ENCODE measurements at regions not wholly inside any gene's neighbourhood (a gene's known extent, or its start where the extent isn't known, plus 50 kb on each side); places are given as distances from the start of the nearest gene placed in this dataset.

GRCh38 chr12:87596134-87596533 lies 433.1 kb downstream of the C12orf50 start:
- TF ChIP-seq, protein P1, sequence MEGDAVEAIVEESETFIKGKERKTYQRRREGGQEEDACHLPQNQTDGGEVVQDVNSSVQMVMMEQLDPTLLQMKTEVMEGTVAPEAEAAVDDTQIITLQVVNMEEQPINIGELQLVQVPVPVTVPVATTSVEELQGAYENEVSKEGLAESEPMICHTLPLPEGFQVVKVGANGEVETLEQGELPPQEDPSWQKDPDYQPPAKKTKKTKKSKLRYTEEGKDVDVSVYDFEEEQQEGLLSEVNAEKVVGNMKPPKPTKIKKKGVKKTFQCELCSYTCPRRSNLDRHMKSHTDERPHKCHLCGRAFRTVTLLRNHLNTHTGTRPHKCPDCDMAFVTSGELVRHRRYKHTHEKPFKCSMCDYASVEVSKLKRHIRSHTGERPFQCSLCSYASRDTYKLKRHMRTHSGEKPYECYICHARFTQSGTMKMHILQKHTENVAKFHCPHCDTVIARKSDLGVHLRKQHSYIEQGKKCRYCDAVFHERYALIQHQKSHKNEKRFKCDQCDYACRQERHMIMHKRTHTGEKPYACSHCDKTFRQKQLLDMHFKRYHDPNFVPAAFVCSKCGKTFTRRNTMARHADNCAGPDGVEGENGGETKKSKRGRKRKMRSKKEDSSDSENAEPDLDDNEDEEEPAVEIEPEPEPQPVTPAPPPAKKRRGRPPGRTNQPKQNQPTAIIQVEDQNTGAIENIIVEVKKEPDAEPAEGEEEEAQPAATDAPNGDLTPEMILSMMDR (IDR thresholded peaks at IDR 0.05; ENCODE audit: low read length) = no peak
- no peak for TF ChIP-seq EZH2 (IDR thresholded peaks at IDR 0.05; ENCODE audit: borderline replicate concordance, low read length)

Measured in OCI-LY1 (cell line).